WERI-Rb-1 (cell line): ENCODE measurements at regions not wholly inside any gene's neighbourhood (a gene's known extent, or its start where the extent isn't known, plus 50 kb on each side); places are given as distances from the start of the nearest gene placed in this dataset.
"Not testable (repeated sequence)": the region's sequence is repeated elsewhere in the genome, so short reads cannot be mapped to it uniquely, and the experiment has no call there.

Source experiments
- DNase-seq: peaks from one replicate; pipeline ENCODE4 v3.0.0-alpha.2; 2020
- H3K27ac ChIP-seq: fragments of 250-450 bp; sonication (Bioruptor Pico); 2 replicates; pipeline ENCODE4 v1.5.1; 2020; ENCODE audit warnings: mild to moderate bottlenecking, moderate library complexity
- H3K27me3 ChIP-seq: fragments of 250-450 bp; sonication (Bioruptor Pico); 2 replicates; pipeline ENCODE4 v1.5.1; 2021; ENCODE audit warnings: mild to moderate bottlenecking, low read depth, moderate library complexity; ENCODE audit not compliant: insufficient read depth, severe bottlenecking
- H3K36me3 ChIP-seq: fragments of 250-450 bp; sonication (Bioruptor Pico); 2 replicates; pipeline ENCODE4 v1.5.1; 2020; ENCODE audit warnings: mild to moderate bottlenecking, moderate library complexity
- H3K4me3 ChIP-seq: 2 replicates; pipeline ENCODE4 v1.5.1; 2011; ENCODE audit warnings: low read depth, mild to moderate bottlenecking, control low read depth, low read length
- H3K9me3 ChIP-seq: fragments of 250-450 bp; sonication (Bioruptor Pico); 2 replicates; pipeline ENCODE4 v1.5.1; 2021; ENCODE audit warnings: mild to moderate bottlenecking, moderate library complexity; ENCODE audit not compliant: severe bottlenecking
- CTCF ChIP-seq: IDR thresholded peaks from 2 replicates; pipeline ENCODE4 v1.5.1; 2011; ENCODE audit warnings: low read depth, mild to moderate bottlenecking, control low read depth, inconsistent platforms, low read length

GRCh38 chr6:168913866-168914469, 339.7 kb downstream of the THBS2 start:
- no peak for DNase-seq
- Histone ChIP-seq H3K4me3 (no peak overlapping the region), H3K27me3 (no peaks in the 10 kb centered on the region), H3K36me3 (no peaks in the 10 kb centered on the region), H3K27ac (no peak overlapping the region), H3K9me3 (no peaks in the 10 kb centered on the region)
- no peak for TF ChIP-seq CTCF

DNA sequence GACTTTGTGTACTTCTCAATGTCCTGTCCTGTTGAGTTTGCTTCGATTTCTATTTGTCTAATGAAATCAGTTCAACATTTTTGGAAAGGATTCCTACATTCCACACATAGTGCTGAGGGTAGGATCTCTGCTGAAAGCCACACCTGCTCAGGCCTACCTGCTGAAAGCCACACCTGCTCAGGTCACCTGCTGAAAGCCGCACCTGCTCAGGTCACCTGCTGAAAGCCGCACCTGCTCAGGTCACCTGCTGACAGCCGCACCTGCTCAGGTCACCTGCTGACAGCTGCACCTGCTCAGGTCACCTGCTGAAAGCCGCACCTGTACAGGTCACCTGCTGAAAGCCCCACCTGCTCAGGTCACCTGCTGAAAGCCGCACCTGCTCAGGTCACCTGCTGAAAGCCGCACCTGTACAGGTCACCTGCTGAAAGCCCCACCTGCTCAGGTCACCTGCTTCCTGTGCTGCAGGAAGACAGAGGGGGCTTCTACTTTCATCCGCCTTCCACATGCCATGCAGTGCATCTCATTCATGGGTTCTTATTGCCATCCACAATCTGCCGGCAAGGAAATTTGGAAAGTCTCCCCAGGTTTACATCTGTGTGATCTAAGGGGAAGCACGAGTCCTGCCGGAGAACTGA, 340.3 kb downstream of the THBS2 start:
- DNase-seq, H3K36me3 ChIP-seq, H3K4me3 ChIP-seq, H3K9me3 ChIP-seq, H3K27ac ChIP-seq, H3K27me3 ChIP-seq: not testable (repeated sequence)

- H3K4me3 ChIP-seq: no peak overlapping the region
- no peaks in the 10 kb centered on the region for H3K27me3 ChIP-seq
- H3K36me3 ChIP-seq: no peaks in the 10 kb centered on the region
- no peak for DNase-seq
- no peak overlapping the region for H3K27ac ChIP-seq
- H3K9me3 ChIP-seq: no peaks in the 10 kb centered on the region
- no peak for TF ChIP-seq CTCF
Measured at GRCh38 chr6:168909288-168909687, 344.4 kb downstream of the THBS2 start.

GRCh38 chr6:168908887-168909286, 344.8 kb downstream of the THBS2 start:
- Histone ChIP-seq H3K27me3 (no peaks in the 10 kb centered on the region), H3K36me3 (no peaks in the 10 kb centered on the region), H3K9me3 (no peaks in the 10 kb centered on the region), H3K4me3 (no peak overlapping the region), H3K27ac (no peak overlapping the region)
- TF ChIP-seq CTCF: no peak
- DNase-seq: no peak

DNA sequence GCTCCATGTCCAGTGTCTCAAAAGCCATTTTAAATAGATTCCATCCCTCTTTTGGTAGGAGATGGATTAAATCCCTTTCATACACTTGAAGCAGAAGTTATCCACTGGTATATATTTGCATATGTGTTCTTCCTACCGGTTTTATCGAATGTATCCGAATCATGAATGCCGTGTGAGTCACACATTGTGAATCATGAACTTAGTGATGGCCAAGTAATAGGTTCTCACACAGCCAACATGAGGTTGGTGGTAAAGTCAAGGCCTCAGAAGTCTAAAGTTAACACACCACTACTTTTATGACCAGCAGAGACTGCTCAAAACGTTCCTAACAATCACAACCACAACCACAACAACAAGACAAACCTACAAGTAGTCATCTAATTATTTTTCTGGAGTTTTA, 345.5 kb downstream of the THBS2 start:
- no peak for DNase-seq
- no peaks in the 10 kb centered on the region for H3K27me3 ChIP-seq
- no peaks in the 10 kb centered on the region for H3K9me3 ChIP-seq
- no peak overlapping the region for H3K27ac ChIP-seq
- TF ChIP-seq CTCF: no peak
- no peak overlapping the region for H3K4me3 ChIP-seq
- no peaks in the 10 kb centered on the region for H3K36me3 ChIP-seq

- no peaks in the 10 kb centered on the region for H3K36me3 ChIP-seq
- no peaks in the 10 kb centered on the region for H3K9me3 ChIP-seq
- no peaks in the 10 kb centered on the region for H3K27me3 ChIP-seq
- H3K4me3 ChIP-seq: no peak overlapping the region
- TF ChIP-seq CTCF: no peak
- H3K27ac ChIP-seq: no peak overlapping the region
- no peak for DNase-seq
Measured at GRCh38 chr6:168906391-168906790, 347.3 kb downstream of the THBS2 start.
